K562 (cell line): ENCODE measurements at regions not wholly inside any gene's neighbourhood (a gene's known extent, or its start where the extent isn't known, plus 50 kb on each side); places are given as distances from the start of the nearest gene placed in this dataset.

Experiments used
- AFF4 ChIP-seq: sonication (generic); formaldehyde crosslinking; IDR thresholded peaks from 2 replicates; pipeline ENCODE4 v1.8.0; 2023; ENCODE audit warnings: mild to moderate bottlenecking, missing genetic modification reagents
- ARHGAP35 ChIP-seq: fragments of 450-650 bp; IDR thresholded peaks from 2 replicates; pipeline ENCODE4 v1.6.1; 2018; ENCODE audit not compliant: partially characterized antibody
- CBX2 ChIP-seq: fragments of 200-600 bp; sonication (generic); IDR thresholded peaks from one replicate; pipeline ENCODE4 v1.6.1; 2012; ENCODE audit warnings: mild to moderate bottlenecking, low read length, inconsistent platforms; ENCODE audit not compliant: insufficient read depth, poor library complexity, severe bottlenecking
- ESRRA ChIP-seq: fragments of 450-650 bp; IDR thresholded peaks from 2 replicates; pipeline ENCODE4 v1.6.1; 2014; ENCODE audit warnings: low read depth, mild to moderate bottlenecking, moderate library complexity, borderline replicate concordance
- ETV5 ChIP-seq: sonication (generic); formaldehyde crosslinking; IDR thresholded peaks from 2 replicates; pipeline ENCODE4 v1.4.0; 2020; ENCODE audit warnings: low read depth, mild to moderate bottlenecking, missing genetic modification reagents
- FOXP4 ChIP-seq: sonication (generic); formaldehyde crosslinking; IDR thresholded peaks from 2 replicates; pipeline ENCODE4 v1.8.0; 2022; ENCODE audit warnings: mild to moderate bottlenecking, missing genetic modification reagents, borderline replicate concordance
- KDM2B ChIP-seq: fragments of 250-450 bp; sonication (Bioruptor Pico); IDR thresholded peaks from 2 replicates; pipeline ENCODE4 v1.8.0; 2021; ENCODE audit warnings: mild to moderate bottlenecking, moderate library complexity
- MCM7 ChIP-seq, 2 experiments: fragments of 450-650 bp; IDR thresholded peaks; 2 replicates each; pipeline ENCODE4 v1.6.1; 2016 to 2018
- NRF1 ChIP-seq, 2 experiments: fragments of 450-650 bp; IDR thresholded peaks in 1 of 2; conservative IDR thresholded peaks in 1 of 2; 2 replicates each; pipeline ENCODE4 v1.6.1; 2014; ENCODE audit warnings: mild to moderate bottlenecking in 2 of 2
- PPARD ChIP-seq: fragments of 250-450 bp; sonication (Bioruptor Pico); IDR thresholded peaks from 2 replicates; pipeline ENCODE4 v1.8.0; 2022; ENCODE audit warnings: inconsistent platforms, mild to moderate bottlenecking, moderate library complexity
- TCF7 ChIP-seq: sonication (generic); IDR thresholded peaks from 2 replicates; pipeline ENCODE4 v1.6.1; 2016; ENCODE audit warnings: antibody characterized with exemption, borderline replicate concordance
- ZNF347 ChIP-seq: fragments of 450-650 bp; formaldehyde crosslinking; IDR thresholded peaks from 2 replicates; pipeline ENCODE4 v1.4.0; 2020; ENCODE audit warnings: low read depth, mild to moderate bottlenecking, moderate library complexity
- ZNF589 ChIP-seq: fragments of 200-800 bp; sonication (Bioruptor generic); IDR thresholded peaks from 2 replicates; pipeline ENCODE4 v1.6.1; 2016; ENCODE audit warnings: low read depth, missing genetic modification characterization, missing compliant biosample characterization
- ZNF76 ChIP-seq: fragments of 250-450 bp; sonication (Bioruptor Pico); IDR thresholded peaks from 2 replicates; pipeline ENCODE4 v1.4.0; 2020; ENCODE audit warnings: mild to moderate bottlenecking, moderate library complexity, borderline replicate concordance
- TF ChIP-seq, protein P1 (sequence below): fragments of 450-650 bp; formaldehyde crosslinking; IDR thresholded peaks from 2 replicates; pipeline ENCODE4 v1.4.0; 2022; ENCODE audit warnings: missing genetic modification characterization
- TF ChIP-seq, protein P2 (sequence below): fragments of 250-450 bp; sonication (Bioruptor Pico); IDR thresholded peaks from 2 replicates; pipeline ENCODE4 v1.5.0; 2022; ENCODE audit warnings: mild to moderate bottlenecking

GRCh38 chr18:34002130-34002529 is 222.6 kb downstream of the NOL4 start (continued):
- TF ChIP-seq, protein P1, sequence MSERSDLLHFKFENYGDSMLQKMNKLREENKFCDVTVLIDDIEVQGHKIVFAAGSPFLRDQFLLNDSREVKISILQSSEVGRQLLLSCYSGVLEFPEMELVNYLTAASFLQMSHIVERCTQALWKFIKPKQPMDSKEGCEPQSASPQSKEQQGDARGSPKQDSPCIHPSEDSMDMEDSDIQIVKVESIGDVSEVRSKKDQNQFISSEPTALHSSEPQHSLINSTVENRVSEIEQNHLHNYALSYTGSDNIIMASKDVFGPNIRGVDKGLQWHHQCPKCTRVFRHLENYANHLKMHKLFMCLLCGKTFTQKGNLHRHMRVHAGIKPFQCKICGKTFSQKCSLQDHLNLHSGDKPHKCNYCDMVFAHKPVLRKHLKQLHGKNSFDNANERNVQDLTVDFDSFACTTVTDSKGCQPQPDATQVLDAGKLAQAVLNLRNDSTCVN (CRISPR knock-in tag) = no peak
- TF ChIP-seq NRF1 (conservative IDR thresholded peaks at IDR 0.05 in 1 of 2, IDR thresholded peaks at IDR 0.05 in 1 of 2) (no peak), CBX2 (no peak), ZNF589 (CRISPR knock-in tag) (no peak), MCM7 (IDR thresholded peaks at IDR 0.05) (no peak), ZNF347 (CRISPR knock-in tag) (no peak), ESRRA (no peak), FOXP4 (CRISPR knock-in tag) (no peak), ARHGAP35 (no peak), TCF7 (no peak), PPARD (CRISPR knock-in tag) (no peak), ZNF76 (CRISPR knock-in tag) (no peak), AFF4 (CRISPR knock-in tag) (no peak), ETV5 (CRISPR knock-in tag) (no peak), KDM2B (CRISPR knock-in tag) (no peak)
- TF ChIP-seq, protein P2, sequence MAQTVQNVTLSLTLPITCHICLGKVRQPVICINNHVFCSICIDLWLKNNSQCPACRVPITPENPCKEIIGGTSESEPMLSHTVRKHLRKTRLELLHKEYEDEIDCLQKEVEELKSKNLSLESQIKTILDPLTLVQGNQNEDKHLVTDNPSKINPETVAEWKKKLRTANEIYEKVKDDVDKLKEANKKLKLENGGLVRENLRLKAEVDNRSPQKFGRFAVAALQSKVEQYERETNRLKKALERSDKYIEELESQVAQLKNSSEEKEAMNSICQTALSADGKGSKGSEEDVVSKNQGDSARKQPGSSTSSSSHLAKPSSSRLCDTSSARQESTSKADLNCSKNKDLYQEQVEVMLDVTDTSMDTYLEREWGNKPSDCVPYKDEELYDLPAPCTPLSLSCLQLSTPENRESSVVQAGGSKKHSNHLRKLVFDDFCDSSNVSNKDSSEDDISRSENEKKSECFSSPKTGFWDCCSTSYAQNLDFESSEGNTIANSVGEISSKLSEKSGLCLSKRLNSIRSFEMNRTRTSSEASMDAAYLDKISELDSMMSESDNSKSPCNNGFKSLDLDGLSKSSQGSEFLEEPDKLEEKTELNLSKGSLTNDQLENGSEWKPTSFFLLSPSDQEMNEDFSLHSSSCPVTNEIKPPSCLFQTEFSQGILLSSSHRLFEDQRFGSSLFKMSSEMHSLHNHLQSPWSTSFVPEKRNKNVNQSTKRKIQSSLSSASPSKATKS = no peak
